ENCODE measurements at regions not wholly inside any gene's neighbourhood (a gene's known extent, or its start where the extent isn't known, plus 50 kb on each side); places are given as distances from the start of the nearest gene placed in this dataset.

- Histone ChIP-seq H3K9me3 (no peaks in the 10 kb centered on the region), H3K4me1 (peaks cover 0 to 9% (median 4%) of the 10 kb centered on the region in 4 donors), H3K27ac (no peak overlapping the region), H3K36me3 (no peaks in the 10 kb centered on the region), H3K27me3 (no peaks in the 10 kb centered on the region), H3K4me3 (no peak overlapping the region)
- intact Hi-C loops (cut with DNase I; ENCODE audit: low total_unique reads), result no loop called here
- DNase-seq, result no peak
- TF ChIP-seq, protein P1, sequence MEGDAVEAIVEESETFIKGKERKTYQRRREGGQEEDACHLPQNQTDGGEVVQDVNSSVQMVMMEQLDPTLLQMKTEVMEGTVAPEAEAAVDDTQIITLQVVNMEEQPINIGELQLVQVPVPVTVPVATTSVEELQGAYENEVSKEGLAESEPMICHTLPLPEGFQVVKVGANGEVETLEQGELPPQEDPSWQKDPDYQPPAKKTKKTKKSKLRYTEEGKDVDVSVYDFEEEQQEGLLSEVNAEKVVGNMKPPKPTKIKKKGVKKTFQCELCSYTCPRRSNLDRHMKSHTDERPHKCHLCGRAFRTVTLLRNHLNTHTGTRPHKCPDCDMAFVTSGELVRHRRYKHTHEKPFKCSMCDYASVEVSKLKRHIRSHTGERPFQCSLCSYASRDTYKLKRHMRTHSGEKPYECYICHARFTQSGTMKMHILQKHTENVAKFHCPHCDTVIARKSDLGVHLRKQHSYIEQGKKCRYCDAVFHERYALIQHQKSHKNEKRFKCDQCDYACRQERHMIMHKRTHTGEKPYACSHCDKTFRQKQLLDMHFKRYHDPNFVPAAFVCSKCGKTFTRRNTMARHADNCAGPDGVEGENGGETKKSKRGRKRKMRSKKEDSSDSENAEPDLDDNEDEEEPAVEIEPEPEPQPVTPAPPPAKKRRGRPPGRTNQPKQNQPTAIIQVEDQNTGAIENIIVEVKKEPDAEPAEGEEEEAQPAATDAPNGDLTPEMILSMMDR (IDR thresholded peaks at IDR 0.05), result no peak
These were observed 95.4 kb upstream of the HABP2 start for GRCh38 chr10:113457408-113457807.

DNA sequence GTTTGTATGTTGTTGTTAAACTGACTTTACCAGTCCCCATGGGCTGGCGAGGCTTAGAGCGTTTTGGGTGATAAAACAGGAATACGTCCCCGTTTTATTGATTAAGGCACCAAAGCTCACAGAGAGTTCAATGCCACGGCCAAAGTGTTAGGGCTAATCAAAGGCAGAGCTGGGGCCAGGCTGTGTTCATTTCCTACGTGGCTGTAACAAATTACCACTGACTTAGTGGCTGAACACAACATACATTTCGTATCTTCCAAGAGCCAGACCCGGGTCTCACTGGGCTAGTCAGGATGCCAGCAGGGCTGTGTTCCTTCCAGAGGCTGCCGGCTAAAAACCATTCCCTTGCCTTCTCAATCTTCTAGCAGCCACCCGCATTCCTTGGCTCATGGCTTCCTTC lies 94.4 kb upstream of the HABP2 start:
- Histone ChIP-seq H3K9me3 (no peaks in the 10 kb centered on the region), H3K36me3 (no peaks in the 10 kb centered on the region), H3K27me3 (no peaks in the 10 kb centered on the region), H3K27ac (no peak overlapping the region), H3K4me1 (peaks cover 0 to 9% (median 5%) of the 10 kb centered on the region in 4 donors), H3K4me3 (no peak overlapping the region)
- intact Hi-C loops (cut with DNase I; ENCODE audit: low total_unique reads), result no loop called here
- TF ChIP-seq, protein P1 (IDR thresholded peaks at IDR 0.05), result no peak
- no peak for DNase-seq

DNA sequence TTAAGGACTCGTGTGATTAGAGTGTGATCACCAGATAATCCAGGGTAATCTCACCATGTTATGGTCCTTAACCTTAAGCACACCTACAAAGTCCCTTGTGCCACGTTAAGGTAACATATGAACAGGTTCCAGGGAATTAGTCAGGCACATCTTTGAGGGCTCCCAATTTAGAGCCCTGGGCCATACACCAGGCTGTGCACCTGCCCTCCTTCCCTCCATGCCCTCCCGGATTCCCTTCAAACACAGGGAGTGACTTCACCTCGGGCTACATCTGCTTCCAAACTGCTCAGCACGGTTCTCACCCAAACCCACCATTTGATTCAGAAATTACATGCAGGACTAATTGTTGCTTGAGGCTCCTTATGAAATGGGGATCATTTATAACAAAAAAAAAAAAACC lies 93.9 kb upstream of the HABP2 start:
- H3K27ac ChIP-seq, result no peak overlapping the region
- H3K27me3 ChIP-seq, result no peaks in the 10 kb centered on the region
- H3K4me3 ChIP-seq, result no peak overlapping the region
- intact Hi-C loops (cut with DNase I; ENCODE audit: low total_unique reads), result no loop called here
- H3K4me1 ChIP-seq, result peaks cover 0 to 13% (median 7%) of the 10 kb centered on the region in 4 donors
- H3K36me3 ChIP-seq, result no peaks in the 10 kb centered on the region
- no peaks in the 10 kb centered on the region for H3K9me3 ChIP-seq
- TF ChIP-seq, protein P1 (IDR thresholded peaks at IDR 0.05), result no peak
- no peak for DNase-seq

GRCh38 chr10:113459626-113460280 lies 93.1 kb upstream of the HABP2 start:
- Histone ChIP-seq H3K27me3 (no peaks in the 10 kb centered on the region), H3K4me3 (no peak overlapping the region), H3K27ac (no peak overlapping the region), H3K36me3 (no peaks in the 10 kb centered on the region), H3K4me1 (peaks cover 0 to 11% (median 4%) of the 10 kb centered on the region in 4 donors), H3K9me3 (no peaks in the 10 kb centered on the region)
- no peak for DNase-seq
- intact Hi-C loops (cut with DNase I; ENCODE audit: low total_unique reads), result no loop called here
- TF ChIP-seq, protein P1 (IDR thresholded peaks at IDR 0.05), result no peak

DNA sequence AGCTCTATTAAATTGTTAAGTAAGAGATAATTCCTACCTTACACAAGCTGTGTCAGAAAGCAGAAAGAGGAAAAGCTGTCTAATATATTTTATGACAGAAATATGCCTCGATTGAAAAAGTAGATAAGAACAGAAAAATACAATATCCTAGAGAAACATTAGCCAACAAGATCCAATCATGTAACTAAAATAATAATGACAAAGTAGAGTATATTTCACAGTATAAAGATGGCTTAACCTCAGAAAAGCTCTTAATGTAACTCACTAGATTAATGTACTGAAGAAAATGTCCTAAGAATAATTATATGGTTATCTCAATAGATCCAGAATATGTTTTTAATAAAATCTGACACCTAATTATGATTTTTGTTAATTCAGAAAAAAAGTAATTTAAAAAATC lies 89.8 kb upstream of the HABP2 start:
- Histone ChIP-seq H3K27ac (no peak overlapping the region), H3K4me3 (no peak overlapping the region), H3K27me3 (no peaks in the 10 kb centered on the region), H3K9me3 (no peaks in the 10 kb centered on the region), H3K4me1 (peaks cover 0 to 10% (median 3%) of the 10 kb centered on the region in 4 donors), H3K36me3 (no peaks in the 10 kb centered on the region)
- DNase-seq, result no peak
- intact Hi-C loops (cut with DNase I; ENCODE audit: low total_unique reads), result no loop called here
- TF ChIP-seq, protein P1 (IDR thresholded peaks at IDR 0.05), result no peak

Data from tibial artery (tissue), 4 donors.